ENCODE measurements at regions not wholly inside any gene's neighbourhood (a gene's known extent, or its start where the extent isn't known, plus 50 kb on each side); places are given as distances from the start of the nearest gene placed in this dataset.

DNA sequence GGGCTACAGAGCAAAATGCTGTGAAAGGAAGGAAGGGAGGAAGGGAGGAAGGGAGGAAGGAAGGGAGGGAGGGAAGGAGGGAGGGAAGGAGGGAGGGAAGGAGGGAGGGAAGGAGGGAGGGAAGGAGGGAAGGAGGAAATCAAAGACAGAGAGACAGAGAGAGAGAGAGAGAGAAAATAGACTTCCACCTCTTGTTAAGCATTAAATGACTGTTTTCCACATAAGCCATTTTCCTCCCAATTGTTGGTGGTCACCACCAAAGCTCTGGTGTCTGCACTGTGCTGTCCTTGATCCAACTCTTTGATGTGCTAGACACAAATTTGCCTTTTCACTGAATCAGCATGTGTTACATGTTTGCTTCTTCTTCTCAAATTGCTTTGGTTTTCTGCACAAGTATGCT, 90.7 kb upstream of the INHBA start:
- DNase-seq: no peak

DNA sequence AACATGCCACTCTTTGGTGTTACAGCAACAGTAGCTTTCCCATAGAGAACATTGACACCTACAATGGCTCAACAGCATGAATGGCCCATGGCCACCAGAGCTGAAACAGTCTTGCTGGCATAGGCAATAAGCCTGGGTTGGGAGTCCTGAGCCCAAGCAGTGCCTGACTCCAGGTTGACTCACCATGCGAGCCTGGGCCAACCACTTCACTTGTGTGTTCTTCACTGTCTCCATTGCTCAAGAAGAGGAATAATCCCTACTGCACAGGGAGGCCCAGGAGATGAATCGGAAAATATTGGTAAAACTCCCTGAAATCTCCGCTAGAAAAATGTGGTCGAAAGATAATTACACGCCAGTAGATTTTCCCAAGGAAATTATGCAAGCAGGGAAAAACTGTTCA, 89.2 kb upstream of the INHBA start:
- no peak for DNase-seq

DNA sequence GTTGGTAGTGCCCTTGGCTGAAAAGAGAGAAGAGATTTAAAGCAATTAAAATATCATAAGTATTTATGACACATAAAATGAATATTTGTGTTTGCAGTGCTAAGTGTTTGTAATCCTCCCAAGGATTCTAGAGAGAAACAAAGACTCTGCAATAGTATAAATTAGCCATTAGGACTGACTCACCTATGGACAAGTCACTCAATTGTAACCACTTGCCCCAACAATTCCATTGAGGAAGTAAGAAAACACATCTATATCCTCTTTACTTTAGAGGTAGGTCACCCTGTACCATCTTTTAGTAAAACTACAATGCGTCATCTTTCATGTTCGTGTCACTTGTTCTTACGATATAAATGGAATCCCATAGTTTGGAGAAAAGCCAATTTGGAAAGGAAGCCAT, 85.7 kb upstream of the INHBA start:
- DNase-seq: no peak

- no peak for DNase-seq
Observed at GRCh38 chr7:41787651-41788350, 84.9 kb upstream of the INHBA start.

DNA sequence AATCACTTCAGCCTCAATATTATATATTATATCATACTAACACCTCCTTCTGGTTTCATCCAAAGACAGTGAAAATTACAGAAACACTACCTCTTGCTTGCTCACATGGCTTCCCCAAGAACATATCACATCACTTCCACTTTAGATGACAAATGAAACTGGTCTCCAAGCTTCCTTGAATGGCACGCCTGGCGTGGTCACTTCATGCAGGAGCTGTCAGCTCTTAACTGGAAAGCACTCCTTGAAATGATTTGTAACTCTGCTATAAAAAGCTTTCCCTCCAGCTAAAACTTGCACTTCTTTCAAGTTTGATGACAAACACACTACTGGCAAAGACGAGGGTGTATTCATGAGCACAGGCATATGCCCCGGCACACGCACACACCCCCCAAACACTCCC, 84.1 kb upstream of the INHBA start:
- no peak for DNase-seq

- DNase-seq: no peak
Observed at GRCh38 chr7:41786404-41786803, 83.5 kb upstream of the INHBA start.

GRCh38 chr7:41785840-41786239, 83.0 kb upstream of the INHBA start:
- no peak for DNase-seq

- no peak for DNase-seq
Observed at GRCh38 chr7:41785265-41785664, 82.4 kb upstream of the INHBA start.

DNA sequence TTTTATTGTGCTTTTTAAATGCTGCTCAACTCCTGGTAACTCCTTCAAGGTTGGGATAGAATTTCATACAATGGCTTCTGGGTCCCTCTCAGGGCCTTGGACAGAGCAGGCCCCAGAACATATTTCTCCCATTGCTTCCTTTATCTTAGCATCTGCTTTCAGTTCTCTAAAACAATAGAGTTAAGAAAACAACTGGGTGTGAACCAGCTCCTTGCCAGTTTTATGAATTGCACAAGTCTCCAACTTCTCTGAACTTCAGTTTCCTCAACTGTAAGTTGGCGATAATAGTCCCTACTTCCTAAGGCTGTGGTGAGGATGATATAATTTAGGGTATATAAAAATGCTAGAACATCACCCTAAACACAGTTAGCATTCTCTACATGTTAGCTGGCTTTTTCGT, 77.0 kb upstream of the INHBA start:
- DNase-seq: no peak

DNA sequence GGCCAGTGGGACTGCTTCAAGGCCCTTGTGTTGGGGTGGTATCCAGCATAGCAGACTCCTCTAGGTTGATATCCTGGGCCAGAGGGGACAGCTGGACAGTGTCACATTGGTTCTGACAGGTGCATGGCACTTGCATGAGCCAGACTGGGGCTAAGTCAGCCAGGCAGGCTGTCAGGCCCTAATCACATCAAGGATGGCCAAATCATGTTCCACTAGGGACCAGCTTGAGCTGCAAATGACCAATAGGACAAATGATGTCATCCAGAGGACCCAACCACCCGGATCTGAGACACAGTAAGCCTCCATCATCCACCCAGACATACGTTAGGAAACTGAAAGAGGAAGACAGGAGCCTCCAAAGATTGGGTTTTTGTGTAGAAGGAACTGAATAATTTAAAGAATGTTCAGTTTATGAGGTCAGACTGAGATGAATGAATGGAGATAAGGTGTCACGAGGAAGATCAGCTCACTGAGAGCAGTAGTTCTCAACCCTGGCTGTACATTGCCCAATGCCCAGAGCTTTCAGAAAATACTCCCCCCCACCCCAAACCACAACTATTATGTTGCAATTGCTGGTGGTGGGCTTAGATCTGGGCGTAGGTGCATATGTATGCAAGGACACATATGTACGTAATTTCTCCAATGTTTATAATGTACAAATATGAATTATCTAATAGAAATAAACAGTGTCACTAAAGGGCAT, 75.2 kb upstream of the INHBA start:
- DNase-seq: no peak

- no peak for DNase-seq
Observed at GRCh38 chr7:41774966-41775365, 72.1 kb upstream of the INHBA start.

GRCh38 chr7:41773756-41774155, 70.9 kb upstream of the INHBA start:
- DNase-seq: no peak

DNA sequence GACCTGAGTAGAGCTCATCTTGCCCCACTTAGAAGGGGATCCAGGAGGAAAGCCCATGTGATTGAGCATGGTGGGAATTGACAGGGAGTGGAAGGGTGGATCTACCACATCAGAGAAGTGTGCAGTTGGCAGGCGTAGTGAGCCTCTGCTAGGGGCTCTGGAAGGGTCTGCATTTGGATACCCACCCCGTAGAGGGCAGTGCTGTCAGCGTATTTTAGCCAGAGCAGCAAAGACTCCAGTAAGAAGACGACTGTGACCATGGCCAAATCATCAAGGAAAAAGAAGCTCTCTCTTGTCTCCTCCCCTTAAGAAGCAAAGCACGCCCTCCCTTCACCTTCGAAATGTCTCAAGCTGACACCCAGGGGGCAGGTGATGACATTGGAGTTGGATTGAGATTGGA, 68.8 kb upstream of the INHBA start:
- DNase-seq: no peak

DNA sequence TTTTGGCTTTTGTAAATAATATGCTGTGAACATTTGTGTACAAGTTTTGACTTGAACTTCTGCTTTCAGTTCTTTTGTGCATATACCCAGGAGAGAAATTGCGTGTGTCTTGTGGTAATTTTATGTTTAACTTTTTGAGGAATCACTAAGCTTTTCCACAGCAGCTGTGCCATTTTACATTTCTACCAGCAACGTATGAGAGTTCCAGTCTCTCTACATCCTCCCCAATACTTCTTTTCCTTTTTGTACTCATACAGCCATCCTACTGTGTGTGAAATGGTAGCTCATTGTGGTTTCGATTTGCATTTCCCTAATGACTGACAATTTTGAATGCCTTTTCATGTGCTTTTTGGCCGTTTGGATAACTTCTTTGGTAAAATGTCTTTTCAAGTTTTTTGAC, 66.3 kb upstream of the INHBA start:
- no peak for DNase-seq

DNA sequence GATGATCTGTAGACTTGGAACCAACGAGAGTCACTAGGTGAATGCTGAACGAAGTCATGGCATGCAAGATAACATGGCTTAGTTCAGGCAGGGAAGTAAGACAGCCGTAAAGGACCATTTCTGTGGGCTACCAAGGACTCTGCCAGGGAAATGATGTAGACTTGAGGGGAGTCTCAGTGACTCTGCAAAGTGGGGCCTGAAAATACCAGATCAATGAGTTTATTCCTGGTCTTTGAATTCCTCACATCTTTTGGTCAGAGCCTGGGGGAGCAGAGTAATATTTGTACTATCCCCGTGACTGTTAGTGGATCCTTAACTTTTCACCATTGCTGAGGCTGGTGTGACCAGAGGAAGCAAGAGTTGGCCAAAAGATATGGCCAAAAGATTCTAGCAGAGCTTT, 60.7 kb upstream of the INHBA start:
- DNase-seq: no peak

DNA sequence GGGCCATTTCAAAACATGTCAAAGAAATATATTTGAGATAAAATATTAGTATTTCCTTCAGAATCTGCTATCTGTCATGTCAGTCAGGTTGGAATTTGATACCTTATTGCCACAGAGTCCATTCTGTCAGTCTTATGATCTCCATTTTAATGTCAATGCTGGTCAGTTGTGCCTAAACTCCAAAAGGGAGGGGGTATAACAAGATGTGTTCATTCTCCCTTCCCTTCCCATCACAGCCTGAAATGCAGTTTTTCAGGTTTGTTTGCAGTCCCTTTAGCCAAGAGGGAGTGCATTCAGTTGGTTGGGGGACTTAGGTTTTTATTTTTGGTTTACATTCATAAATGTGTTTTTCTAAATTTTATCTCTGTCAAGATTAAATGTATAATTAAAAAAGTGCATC, 59.8 kb upstream of the INHBA start:
- no peak for DNase-seq

DNA sequence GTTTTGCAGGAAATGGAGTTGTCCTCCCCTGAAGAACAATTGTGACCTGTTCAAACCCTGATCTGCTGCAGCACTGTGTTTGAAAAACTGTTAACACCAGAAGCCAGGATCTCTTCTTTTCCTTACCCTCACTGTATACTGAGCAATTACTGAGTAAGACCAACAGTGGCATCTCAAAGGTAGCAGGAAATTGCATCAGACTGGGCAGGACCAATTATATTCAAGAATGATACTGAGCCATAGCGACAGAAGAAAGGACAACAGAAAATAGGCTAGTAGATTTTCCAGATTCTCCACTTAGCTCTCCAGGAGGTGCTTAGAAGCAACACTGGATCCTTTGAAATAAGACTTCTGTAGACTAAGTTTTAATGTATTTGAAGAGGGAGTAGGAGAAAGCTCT, 57.4 kb upstream of the INHBA start:
- DNase-seq: no peak

- no peak for DNase-seq
Observed at GRCh38 chr7:41758321-41758720, 55.4 kb upstream of the INHBA start.

DNA sequence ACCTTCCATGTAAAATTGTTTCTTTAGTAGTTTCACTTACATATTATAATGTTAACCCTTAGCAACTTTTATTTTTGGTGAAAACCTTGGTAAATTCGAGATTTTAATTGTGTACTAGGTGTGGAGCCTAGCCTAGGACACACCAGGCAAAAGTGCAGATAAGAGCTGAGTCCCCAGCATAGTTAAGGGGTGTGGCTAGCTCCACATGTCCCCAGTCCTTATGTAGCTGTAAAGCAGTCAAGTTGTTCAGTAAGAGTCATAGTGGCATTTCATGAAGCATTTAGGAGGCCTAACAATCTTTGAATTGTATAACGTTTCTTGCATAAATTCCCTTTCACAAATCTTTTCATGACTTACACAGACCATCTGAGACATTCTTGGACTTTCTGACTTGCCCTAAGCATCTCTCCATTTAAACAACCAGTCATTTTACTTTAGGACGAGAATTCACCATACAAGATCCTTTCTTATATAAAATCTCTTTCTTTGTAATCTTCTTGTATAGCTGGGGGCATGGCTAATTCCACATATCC, 53.8 kb upstream of the INHBA start:
- no peak for DNase-seq

DNA sequence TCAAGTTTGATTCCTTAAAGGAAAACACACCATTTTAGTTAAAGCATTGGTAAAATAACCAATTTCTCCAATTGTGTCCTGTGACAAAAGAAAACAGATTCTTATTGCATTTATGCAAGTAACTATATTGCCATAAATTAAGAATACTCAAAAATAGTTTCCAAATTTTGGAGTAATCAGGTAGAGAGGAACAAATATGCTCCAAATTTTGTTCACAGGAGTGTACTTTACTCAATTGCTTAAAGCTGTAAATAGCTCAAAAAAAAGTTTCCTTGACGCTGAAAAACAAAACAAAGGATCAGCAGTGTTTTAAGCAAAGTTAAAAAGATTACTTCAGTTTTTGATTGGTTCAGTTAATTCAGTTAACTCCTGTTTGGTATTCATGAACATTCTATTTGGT, 52.2 kb upstream of the INHBA start:
- no peak for DNase-seq

DNA sequence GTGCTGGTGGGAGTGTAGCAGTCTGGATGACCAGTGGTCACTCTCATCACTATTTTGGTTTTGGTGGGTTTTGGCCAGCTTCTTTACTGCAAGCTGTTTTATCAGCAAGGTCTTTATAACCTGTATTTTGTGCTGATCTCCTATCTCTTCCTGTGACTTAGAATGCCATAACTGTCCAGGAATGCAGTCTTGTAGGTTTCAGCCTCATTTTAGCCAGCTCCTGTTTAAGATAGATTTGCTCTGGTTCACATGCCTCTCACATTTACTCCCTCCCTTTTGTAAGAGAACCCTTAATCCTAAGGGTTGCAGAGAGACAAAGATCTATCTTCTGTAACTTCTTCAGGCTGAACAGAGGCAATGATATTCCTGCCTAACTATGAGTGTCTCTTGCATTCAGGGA, 51.2 kb upstream of the INHBA start:
- DNase-seq: no peak
